A204.1 (cell line): ENCODE measurements at regions not wholly inside any gene's neighbourhood (a gene's known extent, or its start where the extent isn't known, plus 50 kb on each side); places are given as distances from the start of the nearest gene placed in this dataset.
"Not testable (repeated sequence)": the region's sequence is repeated elsewhere in the genome, so short reads cannot be mapped to it uniquely, and the experiment has no call there.

Experiments used
- FAIRE-seq: peaks from 2 replicates; lab custom pipeline; 2012; peaks lifted over from hg19 to GRCh38; lab: Jason Lieb, UNC

DNA sequence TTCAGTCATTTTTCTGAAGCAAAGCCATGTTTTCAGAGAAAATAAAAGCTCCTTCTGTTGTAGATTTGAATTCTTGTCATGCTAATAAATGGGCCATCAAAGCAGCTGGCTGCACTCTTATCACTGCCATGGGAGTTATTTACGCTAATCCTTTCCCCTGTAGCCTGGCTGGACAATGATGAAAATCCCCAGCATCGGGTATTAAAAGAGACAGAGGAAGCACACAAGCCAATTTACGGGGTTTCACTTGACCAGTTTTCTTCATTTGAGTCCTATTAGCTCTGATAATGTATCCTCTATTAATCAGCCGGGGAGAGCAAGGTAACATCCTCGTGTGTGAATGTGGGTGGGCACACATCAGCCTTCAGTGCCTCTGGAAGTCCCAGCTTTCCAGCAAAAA is 470.2 kb upstream of the API5 start:
- FAIRE-seq, result no peak

DNA sequence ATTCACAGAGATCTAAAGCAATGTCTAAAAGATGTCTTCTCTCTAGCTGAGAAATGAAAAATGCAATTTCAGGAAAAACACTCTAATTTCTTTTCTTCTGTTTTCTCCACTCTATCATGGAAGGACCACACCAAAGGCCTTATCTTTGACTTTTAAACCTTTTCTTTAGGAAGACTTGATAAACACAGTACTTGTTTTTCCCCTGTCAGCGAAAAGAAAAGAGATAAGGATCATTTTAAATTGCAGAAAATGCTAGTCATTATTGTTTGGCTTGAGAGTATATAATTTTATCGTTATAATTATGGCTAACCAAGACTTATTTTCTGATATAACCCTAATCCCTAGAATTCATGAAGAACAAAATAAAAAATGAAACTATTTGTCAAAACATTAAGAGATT is 462.4 kb upstream of the API5 start:
- FAIRE-seq, result no peak

DNA sequence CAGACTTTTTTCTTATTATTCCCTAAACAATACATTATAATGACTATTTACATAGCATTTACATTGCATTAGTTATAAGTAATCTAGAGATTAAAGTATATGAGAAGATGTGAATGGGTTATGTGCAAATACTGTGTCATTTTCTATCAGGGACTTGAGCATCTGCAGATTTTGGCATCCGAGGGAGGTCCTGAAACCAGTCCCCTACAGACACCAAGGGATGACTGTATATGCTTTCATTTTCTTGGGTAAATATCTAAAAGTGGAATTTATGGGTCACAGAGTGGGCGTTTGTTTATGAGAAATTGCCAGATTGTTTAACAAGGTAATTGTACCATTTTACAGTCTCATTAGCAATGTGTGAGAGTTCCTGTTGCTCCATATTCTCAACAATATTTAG is 454.5 kb upstream of the API5 start:
- FAIRE-seq, result no peak

DNA sequence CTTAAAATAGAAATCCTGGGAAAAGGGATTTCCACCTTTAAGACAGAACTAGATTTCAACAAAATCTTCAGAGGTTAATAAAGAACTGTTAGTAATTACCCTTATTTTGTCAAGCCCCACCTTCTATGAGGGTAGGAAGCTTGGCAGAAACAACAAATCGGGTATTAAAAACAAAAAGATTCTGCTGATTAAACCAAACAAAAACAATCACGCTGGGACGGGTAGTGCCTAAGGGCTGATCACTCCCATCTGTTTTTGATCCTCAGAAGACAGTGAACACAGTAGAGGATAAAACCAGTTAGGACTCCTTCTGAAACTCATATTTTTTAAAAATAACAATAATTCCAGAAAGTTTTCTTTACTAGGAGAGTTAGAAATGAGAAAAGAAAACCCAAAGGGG is 441.3 kb upstream of the API5 start:
- no peak for FAIRE-seq

DNA sequence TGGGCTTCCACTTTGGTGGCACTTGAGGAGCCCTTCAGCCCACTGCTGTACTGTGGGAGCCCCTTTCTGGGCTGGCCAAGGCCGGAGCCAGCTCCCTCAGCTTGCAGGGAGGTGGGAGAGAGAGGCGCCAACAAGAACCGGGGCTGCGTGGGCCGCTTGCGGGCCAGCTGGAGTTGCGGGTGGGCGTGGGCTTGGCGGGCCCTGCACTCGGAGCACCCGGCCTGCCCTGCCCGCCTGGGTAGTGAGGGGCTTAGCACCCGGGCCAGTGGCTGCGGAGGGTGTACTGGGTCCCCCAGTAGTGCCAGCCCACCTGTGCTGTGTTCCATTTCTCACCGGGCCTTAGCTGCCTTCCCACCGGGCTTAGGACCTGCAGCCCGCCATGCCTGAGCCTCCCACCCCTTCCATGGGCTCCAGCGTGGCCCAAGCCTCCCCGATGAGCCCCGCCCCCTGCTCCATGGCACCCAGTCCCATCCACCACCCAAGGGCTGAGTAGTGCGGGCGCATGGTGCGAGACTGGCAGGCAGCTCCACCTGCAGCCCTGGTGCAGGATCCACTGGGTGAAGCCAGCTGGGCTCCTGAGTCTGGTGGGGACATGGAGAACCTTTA is 437.9 kb upstream of the API5 start:
- FAIRE-seq, result not testable (repeated sequence)

DNA sequence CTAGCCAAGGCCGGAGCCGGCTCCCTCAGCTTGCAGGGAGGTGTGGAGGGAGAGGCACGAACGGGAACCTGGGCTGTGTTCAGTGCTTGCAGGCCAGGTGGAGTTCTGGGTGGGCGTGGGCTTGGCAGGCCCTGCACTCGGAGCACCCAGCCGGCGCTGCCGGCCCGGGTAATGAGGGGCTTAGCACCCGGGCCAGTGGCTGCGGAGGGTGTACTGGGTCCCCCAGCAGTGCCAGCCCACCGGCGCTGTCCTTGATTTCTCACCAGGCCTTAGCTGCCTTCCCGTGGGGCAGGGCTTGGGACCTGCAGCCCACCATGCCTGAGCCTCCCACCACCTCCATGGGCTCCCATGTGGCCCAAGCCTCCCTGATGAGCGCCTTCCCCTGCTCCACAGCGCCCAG is 430.5 kb upstream of the API5 start:
- FAIRE-seq, result not testable (repeated sequence)

DNA sequence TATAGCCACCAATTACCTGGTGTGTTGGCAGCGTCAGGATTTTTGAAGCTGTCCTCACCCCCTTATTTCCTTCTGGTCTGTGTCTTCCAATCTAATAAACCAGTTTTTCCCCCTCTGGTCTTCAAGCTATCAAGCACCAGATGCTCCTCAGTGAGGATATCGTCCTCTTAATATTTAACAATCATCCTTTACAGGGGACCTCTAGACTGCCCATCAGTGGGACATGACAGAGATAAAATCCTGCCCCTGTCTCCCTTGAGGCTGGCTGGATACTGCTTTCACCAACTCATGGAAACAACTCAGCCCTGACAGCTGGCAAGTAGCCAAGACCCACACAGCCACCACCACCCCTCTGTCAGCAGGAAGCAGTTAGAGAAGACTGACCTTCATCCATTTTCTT is 421.0 kb upstream of the API5 start:
- no peak for FAIRE-seq

DNA sequence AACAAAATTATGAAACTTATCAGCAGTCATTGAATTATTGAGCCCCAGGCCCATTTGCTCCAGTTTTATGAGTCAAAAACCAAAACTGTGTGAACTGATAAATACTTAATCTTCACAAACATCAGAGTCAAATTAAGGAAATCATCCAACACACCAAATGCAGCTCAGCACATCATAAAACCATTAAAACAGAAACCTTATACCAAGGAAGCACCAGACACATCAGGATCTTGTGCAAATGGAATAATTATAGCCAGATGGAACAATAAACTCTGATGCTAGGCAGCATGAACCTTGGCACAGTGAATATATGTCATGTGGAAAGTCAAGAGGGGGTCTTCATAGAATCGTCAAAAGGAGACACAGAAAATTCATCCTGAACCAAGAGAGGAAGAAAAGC is 410.7 kb upstream of the API5 start:
- no peak for FAIRE-seq

DNA sequence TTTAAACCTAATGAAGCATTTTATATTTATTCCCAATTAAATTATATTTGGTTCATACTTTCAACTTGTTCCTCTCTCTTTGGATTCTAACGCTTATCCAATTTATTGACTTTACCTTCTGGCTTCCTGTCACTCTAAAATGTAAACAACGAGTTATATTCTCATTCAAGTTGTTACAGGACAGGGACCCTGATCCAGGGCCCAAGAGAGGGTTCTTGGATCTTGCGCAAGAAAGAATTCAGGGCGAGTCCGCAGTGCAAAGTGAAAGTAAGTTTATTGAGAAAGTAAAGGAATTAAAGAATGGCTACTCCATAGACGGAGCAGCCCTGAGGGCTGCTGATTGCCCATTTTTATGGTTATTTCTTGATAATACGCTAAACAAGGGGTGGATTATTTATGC is 405.6 kb upstream of the API5 start:
- FAIRE-seq, result no peak

DNA sequence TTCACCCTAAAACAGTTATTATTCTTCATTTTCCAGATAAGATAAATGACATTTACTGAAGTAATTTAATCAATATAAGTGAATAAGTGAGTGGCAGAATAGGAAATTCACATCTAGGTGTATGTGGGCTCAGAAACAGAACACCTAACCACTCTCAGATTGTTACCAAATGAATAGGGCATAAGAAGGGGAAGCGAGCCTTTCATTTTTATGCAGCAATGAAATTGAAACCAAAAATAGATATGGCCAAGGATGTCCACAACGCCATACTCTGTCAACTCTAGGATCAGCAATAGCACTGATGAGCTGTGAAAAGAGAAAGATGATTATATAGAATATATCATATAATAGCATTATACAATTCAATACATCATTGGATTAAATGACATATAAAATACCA is 398.1 kb upstream of the API5 start:
- no peak for FAIRE-seq

DNA sequence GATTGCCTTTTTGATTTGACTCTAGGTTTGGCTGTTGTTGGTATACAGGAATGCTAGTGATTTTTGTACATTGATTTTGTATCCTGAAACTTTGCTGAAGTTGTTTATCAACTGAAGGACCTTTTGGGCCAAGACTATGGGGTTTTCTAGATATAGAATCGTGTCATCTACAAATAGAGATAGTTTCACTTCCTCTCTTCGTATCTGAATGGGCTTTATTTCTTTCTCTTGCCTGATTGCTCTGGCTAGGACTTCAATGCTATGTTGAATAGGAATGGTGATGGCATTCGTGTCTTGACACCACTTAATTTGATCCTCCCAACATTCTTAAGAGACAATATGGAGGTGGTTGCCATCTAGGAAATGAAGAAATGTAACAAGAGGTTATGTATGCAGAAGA is 388.1 kb upstream of the API5 start:
- no peak for FAIRE-seq

DNA sequence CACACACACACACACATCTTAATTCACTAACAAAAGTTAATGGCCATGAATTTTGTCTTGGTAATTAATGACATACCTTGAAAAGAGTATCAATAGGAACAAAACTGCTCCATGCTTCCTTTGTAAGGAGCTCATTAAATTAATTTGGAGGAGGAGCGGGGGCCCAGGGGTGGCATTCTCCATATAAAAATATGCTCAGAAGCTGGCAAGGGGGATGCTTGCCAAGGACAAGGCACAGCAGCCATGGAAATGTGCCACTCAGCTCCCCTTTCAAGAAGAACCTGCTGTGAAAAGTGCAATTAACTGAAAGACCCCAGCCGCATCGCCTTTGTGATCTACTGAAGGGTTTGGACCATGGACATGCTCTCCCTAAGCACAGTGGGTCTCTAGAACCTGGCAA is 385.9 kb upstream of the API5 start:
- FAIRE-seq, result no peak

DNA sequence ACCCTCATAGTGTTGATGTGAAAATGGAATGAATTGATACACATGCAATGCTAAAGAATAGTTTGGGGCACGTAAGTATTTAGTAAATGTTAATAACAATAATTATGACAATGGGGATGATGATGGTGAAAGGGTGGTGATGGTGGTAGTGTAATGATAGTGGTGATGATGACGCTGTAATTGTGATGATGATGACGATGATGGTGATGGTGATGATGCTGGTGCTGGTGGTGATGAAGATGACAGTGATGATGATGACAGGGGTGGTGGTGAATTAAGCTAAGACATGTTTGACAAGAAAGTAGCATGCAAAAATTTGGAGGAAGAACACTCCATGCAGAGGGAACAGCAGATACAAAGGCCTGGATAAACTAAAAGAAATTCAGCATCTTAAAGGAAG is 364.4 kb upstream of the API5 start:
- FAIRE-seq, result no peak

DNA sequence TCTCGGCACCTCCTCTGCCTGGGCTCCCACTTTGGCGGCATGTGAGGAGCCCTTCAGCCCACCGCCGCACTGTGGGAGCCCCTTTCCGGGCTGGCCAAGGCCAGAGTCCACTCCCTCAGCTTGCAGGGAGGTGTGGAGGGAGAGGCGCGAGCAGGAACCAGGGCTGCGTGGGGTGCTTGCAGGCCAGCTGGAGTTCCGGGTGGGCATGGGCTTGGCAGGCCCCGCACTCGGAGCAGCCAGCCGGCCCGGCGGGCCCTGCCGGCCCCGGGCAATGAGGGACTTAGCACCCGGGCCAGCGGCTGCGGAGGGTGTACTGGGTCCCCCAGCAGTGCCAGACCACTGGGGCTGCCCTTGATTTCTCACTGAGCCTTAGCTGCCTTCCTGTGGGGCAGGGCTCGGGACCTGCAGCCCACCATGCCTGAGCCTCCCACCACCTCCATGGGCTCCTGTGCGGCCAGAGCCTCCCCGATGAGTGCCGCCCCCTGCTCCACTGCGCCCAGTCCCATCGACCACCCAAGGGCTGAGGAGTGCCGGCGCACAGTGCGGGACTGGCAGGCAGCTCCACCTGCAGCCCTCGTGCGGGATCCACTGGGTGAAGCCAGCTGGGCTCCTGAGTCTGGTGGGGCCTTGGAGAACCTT is 361.9 kb upstream of the API5 start:
- FAIRE-seq, result not testable (repeated sequence)

DNA sequence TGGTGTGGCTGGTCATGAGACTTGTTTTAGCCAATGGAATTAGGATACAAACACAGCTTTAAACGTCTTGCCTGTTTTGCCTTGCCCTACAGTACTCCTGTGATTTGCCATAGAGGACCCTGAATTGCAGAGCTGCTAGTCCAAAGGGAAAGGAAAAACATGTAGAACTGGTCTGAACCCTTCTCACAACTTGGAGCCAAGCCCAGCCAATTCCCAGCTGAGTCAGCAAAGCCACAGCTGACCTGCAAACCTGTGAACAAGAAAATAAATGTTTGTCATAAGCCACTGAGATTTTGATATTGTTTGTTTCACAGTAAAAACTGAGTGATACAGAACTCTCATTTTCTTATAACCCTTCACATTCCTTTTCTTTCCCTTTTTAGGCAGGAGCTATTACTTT is 360.5 kb upstream of the API5 start:
- no peak for FAIRE-seq

DNA sequence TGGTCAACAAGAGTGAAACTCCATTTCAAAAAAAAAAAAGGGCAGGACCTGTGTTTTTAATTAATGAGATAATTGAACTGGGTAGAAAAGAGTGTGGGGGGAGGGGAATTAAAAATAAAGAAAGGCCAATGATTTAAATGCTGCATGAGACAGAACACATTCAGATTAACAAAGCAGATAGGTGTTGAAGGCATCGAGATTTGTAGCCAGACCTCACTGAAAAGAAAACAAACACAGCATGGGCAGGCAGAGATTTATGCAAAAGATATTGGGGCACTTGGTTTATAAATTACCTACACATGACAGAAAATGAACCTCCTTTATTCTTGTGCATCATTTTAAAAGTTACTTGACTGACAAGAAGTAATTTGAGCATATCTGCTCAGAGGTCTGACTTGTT is 354.0 kb upstream of the API5 start:
- FAIRE-seq, result no peak

DNA sequence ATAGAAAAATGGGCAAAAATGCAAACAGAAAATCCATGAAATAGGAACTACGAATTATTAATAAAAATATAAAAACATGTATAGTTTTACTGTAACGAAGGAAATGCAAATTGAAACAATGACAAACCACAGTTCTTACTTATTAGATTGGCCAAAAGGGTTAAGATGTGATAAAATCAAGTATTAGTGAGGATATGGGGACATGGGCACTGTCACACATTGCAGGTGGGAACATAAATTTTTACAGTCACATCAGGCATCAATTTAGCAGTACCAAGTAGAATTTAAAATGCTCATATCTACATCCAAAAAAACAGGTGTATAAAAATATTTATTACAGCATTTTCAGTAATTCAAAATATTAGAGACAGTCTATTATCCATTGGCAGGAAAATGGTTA is 353.2 kb upstream of the API5 start:
- FAIRE-seq, result no peak

DNA sequence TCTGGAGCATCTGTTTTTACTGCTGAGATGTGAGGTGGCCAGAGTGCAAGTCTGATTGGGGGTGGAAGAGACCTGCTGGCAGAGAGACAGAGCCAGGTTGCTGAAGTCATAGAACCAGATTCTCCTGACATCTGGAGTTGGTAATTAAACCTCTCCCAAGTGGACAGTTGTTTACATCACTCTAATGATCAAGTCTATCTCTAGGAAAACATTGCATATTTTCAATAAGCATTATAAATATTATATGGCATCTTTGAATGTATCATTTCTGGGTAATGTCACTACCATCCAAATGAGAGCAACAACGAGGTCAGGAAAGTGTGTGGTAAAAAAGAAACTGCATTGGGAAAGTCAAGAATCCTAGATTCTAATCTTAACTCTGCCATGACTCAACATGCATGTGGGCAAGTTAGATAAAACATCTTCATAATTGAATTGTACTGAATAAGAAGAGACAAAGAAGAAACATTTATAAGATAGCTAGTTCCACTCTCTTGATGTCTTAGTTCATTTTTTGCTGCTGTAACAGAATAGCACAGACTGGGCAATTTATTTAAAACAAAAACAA is 351.2 kb upstream of the API5 start:
- FAIRE-seq, result no peak

DNA sequence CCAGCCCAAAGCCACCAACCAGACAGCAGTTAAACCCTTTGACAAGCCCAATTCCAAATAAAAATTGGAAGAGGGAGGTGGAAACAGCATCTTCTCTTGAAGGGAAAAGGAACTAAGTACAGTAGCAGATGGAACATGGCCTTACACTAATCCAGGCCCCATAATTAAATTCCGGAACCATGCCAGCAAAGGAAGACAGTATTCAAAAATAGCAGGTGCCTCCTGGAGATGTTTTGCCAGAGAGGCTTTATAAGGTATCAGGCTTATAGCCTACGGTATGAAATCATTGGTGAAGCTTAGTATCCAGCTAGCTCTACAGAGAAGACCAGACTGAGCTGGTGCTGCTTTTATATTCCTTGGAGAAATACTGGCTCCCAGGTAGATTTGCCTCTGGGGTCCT is 344.1 kb upstream of the API5 start:
- FAIRE-seq, result no peak

DNA sequence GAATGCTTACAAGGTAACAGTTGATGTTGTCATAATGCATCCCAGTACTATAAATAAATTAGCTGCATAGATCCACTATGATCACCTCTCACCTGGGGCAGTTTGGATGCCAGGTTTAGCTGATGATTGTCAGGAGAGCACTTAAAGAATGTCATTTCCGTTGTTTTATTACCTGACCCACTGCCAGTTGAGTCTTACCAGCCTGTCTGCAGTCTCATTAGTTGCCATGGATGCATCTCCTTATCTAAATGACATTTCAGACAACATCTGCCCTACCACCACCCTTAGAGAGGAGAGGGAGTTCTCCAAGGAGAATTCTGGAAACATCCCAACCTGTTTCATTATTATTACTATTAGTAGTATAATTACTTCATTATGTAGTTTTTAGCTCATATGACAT is 339.1 kb upstream of the API5 start:
- no peak for FAIRE-seq

DNA sequence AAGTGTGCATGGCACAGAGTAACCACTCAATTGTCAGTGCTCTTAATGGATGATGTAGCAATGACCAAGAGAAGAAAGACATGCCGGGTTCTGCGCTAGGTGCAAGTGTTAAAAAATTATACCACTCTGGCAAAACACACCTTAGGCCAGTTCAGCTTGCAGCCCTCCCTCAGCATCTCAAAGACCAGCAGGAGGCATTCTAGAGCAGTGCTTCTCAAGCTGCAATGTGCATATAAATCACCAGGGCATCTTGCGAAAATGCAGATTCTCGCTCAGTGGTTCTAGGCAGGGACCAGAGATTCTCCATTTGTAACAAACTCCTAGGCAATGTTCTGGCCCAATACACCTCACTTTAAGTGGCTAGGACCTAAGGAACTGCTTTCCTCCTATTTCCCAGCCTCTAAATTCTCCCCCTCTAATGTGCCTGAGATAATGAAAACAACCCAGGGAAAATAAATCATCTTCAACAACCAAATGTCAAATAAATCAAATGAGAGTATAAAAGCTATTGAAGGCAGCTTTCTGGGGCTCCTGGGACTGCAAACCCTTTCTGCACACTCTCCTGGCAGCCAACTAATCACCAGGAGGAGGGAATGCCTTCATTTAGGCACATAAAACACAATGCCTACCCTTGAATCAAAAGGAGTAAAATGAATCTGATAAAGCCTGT is 337.2 kb upstream of the API5 start:
- no peak for FAIRE-seq

DNA sequence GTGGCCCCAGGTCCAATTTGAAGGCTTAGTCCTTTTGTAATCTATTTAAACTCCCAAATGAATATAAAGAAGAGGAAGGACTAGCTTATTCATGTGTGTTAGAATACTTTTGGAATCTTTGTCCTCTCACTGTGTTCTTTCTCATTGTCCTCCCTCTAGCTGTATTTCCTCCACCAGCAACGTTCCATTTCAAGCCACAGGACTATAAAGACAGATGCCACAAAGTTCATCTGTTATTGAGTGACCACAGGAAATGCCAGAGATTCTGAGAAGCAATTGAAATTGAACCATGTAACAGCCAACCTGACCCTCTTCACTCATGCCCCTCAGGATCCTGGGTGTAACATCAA is 336.6 kb upstream of the API5 start:
- no peak for FAIRE-seq

DNA sequence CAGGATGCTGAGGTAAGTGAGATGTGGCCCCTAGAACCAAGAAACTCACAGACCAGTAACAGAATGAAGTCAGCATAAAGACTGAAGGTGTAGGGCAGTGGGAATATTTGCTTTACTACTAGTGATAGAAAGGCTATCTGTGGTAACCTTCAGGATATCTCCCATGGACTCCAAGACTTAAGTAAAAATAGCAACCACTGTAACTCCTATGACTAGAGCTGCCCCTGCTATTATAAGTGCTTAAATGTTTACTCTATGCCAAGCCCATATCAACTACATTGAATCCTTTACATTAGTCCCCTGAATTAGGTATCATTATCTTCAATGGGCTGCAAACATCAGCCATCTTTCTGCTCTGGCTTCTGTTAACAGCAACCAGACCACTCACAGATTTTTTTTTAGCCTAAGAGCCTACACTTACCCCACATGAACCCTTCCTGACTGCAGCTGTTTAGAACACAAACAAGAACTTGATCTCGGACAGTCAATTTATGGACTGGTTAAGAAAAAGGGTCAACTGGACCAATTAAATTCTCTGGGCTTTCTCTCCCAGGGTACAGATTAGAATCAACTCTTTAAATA is 335.1 kb upstream of the API5 start:
- no peak for FAIRE-seq

DNA sequence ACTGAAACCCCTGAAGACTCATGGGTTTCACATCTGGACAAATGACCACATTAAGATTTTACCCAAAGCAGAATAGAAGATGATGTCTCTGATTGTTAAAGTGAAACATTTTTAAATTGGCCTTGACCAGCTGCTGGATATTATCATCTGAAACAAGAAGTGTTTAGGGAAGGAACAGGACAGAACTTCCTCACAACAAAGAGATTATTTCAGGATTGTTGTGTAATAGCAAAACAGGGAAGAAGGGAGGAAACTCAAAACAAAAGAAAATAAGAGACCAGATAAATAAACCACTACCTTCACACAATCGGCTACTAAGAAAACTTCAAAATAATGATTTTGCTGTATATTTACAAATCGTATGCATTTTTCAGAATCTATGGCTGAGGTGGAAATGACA is 319.2 kb upstream of the API5 start:
- no peak for FAIRE-seq
